Colon (tissue), 2 donors: ENCODE measurements at regions not wholly inside any gene's neighbourhood (a gene's known extent, or its start where the extent isn't known, plus 50 kb on each side); places are given as distances from the start of the nearest gene placed in this dataset.
"Not testable (repeated sequence)": the region's sequence is repeated elsewhere in the genome, so short reads cannot be mapped to it uniquely, and the experiment has no call there.

ENCODE experiments used
- FAIRE-seq: peaks from 2 replicates; lab custom pipeline; 2012; peaks lifted over from hg19 to GRCh38; lab: Jason Lieb, UNC
- donor health status: control.
- donor health status: control.

- FAIRE-seq, result no peak
Measured at GRCh38 chr11:24386546-24387397, 110.1 kb upstream of the LUZP2 start.

- no peak for FAIRE-seq
Measured at GRCh38 chr11:24389575-24389974, 107.3 kb upstream of the LUZP2 start.

- no peak for FAIRE-seq
Measured at GRCh38 chr11:24390016-24390415, 106.8 kb upstream of the LUZP2 start.

GRCh38 chr11:24390762-24391161 is 106.1 kb upstream of the LUZP2 start:
- FAIRE-seq, result no peak

GRCh38 chr11:24391167-24391566 is 105.7 kb upstream of the LUZP2 start:
- no peak for FAIRE-seq

- no peak for FAIRE-seq
Measured at GRCh38 chr11:24400059-24400665, 96.7 kb upstream of the LUZP2 start.

GRCh38 chr11:24406389-24406788 is 90.5 kb upstream of the LUZP2 start:
- FAIRE-seq, result no peak

- no peak for FAIRE-seq
Measured at GRCh38 chr11:24406980-24407379, 89.9 kb upstream of the LUZP2 start.

- FAIRE-seq, result no peak
Measured at GRCh38 chr11:24407733-24408132, 89.1 kb upstream of the LUZP2 start.

- FAIRE-seq, result no peak
Measured at GRCh38 chr11:24408202-24408601, 88.7 kb upstream of the LUZP2 start.

- no peak for FAIRE-seq
Measured at GRCh38 chr11:24411791-24412190, 85.1 kb upstream of the LUZP2 start.

- no peak for FAIRE-seq
Measured at GRCh38 chr11:24412722-24413121, 84.1 kb upstream of the LUZP2 start.

GRCh38 chr11:24413391-24413790 is 83.5 kb upstream of the LUZP2 start:
- no peak for FAIRE-seq

GRCh38 chr11:24415955-24416636 is 80.8 kb upstream of the LUZP2 start:
- not testable (repeated sequence) for FAIRE-seq

GRCh38 chr11:24421766-24422165 is 75.1 kb upstream of the LUZP2 start:
- FAIRE-seq, result no peak

GRCh38 chr11:24422376-24422775 is 74.5 kb upstream of the LUZP2 start:
- no peak for FAIRE-seq

GRCh38 chr11:24437123-24437522 is 59.7 kb upstream of the LUZP2 start:
- FAIRE-seq, result no peak
